Erythroblast (primary cell): ENCODE measurements at regions not wholly inside any gene's neighbourhood (a gene's known extent, or its start where the extent isn't known, plus 50 kb on each side); places are given as distances from the start of the nearest gene placed in this dataset.

ENCODE experiments used
- DNase-seq, 2 experiments: peaks; one replicate each; lab custom pipeline; 2025; lab: John Stamatoyannopoulos, UW
- GATA1 ChIP-seq: IDR thresholded peaks from 2 replicates; pipeline ENCODE4 v1.6.1; 2011; ENCODE audit warnings: low read depth, mild to moderate bottlenecking, control low read depth, low read length, moderate library complexity
- POLR2A ChIP-seq: IDR thresholded peaks from 2 replicates; pipeline ENCODE4 v1.6.1; 2011; ENCODE audit warnings: mild to moderate bottlenecking, low read length

DNA sequence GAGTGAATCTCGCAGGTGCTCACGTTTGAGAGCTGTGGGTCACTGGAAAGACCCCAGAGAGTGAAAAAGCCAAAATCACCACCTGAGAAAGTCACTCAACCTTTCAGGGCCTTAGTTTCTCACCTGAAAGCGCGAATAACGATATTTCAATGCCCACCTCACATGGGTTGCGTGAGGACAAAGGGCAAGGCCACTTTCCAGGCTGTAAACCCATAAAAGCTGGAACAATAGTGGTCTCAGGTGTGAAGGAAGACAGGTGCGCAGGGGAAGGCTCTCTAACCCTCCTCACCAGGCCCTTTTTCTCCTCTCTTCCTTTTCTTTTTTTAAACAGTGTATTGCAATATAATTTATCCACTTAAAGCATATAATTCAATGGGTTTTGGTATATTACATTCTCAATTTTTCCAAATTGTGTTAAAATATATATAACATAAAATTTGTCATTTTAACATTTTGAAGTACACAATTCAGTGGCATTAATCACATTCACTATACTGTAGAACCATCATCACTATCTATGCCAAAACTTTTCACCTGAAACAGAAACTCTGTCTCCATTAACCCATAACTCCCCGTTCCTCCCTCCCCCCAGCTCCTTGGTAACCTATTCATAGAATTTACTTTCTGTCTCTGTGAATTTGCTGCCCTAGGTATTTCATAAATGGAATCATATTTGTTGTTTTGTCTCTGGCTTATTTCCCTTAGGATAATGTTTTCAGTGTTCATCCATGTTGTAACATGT, 118.4 kb upstream of the TNR start:
- TF ChIP-seq POLR2A (no peak), GATA1 (no peak)
- DNase-seq, result no peak

DNA sequence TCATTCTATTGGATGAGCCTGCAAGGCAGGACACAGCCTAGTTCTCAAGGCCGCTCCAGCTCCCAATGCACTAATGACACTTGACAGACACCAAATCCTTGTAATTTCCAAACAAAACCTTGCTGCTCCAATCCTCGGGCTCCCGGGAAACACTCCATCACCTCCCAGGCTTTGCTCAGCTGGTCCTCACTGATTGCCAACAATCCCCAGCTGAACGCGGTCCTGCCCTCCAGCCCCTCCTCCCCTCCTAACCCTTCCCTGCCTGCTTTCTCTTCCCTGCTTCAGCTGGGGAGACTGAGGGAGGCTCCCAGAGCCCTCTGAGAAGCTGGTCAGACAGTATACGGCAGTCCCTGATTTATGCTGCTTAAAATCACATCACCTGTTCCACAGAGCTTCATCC, 114.4 kb upstream of the TNR start:
- TF ChIP-seq GATA1, result no peak
- no peak for TF ChIP-seq POLR2A
- no peak for DNase-seq

DNA sequence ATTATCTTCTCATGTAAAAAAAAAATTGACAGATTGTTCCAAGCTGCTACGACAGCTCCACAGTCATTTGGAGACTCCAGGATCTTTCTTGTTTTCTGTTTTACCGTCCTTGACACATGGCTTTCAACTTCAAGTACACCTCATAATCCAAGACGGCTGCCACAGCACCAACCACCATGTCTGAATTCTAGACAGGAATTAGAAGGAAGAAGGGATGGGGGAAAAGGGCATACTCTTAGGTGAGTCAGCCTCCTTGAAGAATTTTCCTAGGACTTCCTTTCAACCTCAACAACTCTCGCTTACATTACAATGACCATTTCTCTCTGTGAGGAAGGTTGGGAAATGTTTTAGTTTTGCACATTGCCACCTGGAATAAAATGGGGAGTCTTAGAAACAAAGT, 110.3 kb upstream of the TNR start:
- TF ChIP-seq GATA1, result no peak
- TF ChIP-seq POLR2A, result no peak
- no peak for DNase-seq

DNA sequence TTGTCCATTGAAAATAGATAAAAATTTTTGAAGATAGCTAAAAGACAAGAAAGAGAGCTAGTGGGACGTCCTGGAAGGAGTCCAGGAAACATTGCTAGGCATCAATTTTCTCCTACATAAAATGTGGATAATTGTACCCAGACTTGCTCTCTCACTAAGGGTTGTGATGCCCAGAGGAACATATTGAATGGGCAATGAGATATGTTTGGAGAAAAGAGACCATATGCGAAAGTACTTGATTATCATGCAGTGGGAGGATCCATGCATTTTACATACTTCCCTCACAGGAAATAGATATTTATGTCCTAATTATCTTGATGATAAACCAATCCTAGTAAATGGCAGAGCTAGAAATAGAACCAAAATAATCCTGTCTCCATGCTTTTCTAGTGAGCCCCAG, 108.4 kb upstream of the TNR start:
- TF ChIP-seq POLR2A (no peak), GATA1 (no peak)
- DNase-seq, result no peak

DNA sequence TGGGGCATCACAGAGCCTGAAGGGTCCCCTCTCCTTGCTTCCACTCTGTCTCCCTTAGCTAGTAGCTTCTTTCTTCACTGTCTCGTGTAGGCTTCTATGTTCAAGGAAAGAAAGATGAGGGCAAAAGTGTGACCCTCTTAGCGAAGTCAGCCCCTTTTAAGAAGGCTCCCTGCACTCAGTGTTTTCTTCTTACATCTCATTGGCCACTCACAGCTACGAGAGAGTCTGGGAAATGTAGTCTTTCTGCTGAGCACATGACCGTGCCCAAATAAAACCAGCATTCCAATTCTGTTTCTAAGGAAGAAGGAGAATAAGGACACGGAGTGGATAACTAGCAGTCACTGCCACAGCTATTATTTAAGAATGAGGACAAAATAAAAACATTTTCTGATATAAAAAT, 104.9 kb upstream of the TNR start:
- TF ChIP-seq POLR2A (no peak), GATA1 (no peak)
- DNase-seq, result no peak

DNA sequence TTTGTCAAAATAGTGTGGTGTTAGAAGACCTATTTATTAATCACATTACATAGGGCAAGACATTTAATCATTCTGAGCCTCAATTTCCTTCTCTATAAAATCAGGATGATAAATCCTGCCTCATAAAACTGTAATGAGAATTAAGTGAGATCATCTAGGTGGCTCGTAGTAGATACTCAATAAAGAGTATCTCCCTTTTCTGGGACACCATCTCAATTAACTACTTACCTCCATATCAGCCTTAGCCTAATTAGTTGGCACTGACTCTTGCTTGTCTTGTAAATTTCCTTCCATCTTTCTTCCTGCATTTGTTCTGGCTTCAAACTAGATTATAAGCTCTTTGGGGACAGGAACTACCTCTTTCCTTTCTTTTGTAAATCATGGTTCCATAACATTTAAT, 102.6 kb upstream of the TNR start:
- TF ChIP-seq POLR2A (no peak), GATA1 (no peak)

DNA sequence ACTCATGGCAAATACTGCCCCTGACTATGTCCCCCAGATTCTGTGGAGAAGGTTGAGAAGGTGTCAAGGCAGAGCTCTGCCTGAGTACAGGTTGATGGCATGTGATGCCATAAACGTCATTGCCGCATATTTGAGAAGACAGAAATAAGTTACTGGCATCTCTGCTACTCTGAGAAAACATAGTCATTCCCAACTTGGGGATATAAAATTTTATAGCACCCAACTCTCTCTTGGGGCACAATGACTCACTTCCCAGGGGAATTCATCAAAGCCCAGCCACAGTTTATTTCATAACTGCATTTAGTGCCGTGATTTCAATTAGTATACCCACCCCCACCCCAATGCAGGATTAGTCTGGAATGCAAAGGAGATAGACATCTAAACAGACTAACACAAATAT, 101.9 kb upstream of the TNR start:
- TF ChIP-seq POLR2A (no peak), GATA1 (no peak)
- DNase-seq, result no peak

More for the DNA sequence above, 102.6 kb upstream of the TNR start:
- DNase-seq, result no peak

DNA sequence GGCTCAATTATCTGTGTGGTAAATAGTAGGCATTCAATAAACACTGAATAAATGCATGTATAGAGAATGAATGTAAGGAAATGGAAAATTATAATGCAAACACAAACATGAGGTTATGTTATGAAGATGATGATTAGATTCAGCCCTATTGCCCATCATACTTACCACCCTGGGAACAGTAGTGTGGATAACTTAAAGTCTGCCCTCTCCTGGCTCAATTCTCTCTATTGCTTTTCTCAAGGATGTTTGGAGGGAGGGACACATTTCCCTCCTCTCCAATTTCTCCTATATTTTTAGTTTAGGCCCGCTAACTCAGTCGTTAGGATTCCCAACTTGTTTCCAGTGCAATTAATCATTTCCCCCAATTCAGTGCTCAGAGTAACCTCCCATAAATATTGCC, 101.5 kb upstream of the TNR start:
- TF ChIP-seq POLR2A, result no peak
- TF ChIP-seq GATA1, result no peak
- no peak for DNase-seq

DNA sequence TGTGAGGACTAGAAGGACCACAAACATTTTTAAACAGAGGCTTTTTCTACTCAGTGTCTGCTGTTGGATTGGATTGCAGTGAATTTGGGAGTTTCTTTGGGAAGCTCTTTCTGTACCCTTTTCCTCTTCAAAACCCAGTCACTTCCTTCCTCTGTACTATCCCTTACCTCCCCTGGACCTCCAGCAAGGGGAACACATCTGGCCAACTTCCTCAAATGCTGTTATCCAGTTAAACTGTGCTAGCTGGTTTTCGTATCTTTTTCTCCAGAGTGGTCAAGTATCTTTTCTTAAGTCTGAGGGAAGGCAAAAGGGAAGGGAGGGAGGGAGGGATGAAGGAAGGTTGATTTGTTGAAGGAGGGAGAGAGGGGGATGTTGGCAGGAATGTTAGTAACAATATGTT, 99.2 kb upstream of the TNR start:
- TF ChIP-seq GATA1 (no peak), POLR2A (no peak)
- no peak for DNase-seq

DNA sequence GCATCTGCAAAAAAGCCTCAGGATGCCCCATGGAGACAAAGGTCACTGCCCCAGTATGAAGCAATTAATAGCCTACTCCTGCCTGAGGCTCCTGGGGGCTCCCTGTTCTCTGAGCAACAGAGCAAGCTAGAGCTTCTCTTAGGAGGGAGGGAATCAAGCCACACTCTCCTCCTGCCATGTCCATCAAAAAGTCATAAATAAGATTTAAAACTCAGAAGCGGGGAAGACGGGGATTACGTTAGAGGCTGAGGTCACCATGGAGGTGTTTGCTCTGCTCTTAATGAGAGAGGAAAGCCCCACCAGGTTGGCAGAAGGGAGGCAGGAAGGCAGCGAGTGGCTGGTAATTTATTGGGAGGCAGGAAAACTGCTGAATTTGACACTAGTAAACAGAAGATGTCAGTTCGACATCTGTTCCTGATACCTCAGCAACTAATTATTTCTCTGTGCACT, 98.4 kb upstream of the TNR start:
- TF ChIP-seq POLR2A, result no peak
- no peak for TF ChIP-seq GATA1
- no peak for DNase-seq

DNA sequence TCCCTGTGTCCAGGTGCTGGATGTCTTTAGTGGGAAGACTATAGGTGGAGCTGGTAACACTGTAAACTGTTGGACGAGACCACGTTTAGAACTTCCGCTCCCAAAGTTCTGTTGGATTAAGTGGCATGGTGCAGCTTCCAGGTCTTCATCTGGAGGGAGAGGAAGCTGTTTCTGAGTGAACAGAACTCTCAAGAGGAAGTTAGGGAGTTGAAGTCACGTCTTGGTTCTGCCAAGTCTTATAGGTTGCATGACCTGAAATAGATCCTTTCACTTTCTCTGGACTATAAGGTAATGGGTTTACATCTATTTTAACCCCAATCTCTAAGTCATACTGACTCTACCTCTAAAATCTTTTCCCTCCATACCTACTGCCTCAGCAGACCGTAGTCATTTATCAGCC, 97.4 kb upstream of the TNR start:
- TF ChIP-seq GATA1 (no peak), POLR2A (no peak)
- no peak for DNase-seq

DNA sequence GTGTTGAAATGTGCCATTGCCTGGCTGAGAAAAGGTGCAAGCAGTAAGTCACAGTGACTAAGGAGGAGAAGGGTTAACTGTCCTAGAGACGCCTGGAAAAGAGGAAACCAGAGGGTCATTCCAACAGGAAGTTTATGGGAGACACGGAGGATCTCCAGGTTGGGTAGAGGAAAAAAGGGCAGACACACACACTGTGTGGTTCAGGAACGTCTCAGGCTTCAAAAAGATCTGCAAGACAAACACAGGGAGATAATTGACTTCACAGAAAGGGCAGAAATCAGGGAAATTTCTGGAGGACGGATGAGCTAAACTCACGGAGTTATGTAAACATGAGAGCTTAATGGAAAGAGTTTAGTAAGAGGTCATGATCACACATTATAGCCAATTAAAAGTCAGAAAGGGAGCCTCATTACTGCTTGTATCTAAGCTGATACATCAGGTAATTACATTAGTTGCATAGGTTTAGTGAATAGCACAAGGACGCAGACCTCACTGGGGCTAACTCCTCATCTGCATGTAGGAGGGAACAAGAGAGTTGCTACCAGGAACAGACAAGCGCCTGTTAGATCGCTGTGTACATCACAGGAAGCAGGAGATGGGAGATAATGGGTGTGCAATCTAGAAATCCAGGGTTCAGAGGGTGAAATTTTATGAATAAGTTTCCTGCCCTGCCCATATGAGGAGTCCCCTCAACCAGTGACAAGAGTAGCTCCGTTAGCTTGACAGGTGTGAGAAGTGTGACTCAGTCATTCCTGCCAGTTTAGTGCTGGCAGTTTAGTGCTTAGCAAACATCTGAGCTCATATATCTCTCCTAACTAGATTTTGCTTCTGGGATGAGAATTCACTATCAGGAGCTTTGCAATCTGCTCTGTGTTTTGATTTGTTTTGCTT, 96.6 kb upstream of the TNR start:
- TF ChIP-seq POLR2A (no peak), GATA1 (no peak)
- DNase-seq, result no peak

DNA sequence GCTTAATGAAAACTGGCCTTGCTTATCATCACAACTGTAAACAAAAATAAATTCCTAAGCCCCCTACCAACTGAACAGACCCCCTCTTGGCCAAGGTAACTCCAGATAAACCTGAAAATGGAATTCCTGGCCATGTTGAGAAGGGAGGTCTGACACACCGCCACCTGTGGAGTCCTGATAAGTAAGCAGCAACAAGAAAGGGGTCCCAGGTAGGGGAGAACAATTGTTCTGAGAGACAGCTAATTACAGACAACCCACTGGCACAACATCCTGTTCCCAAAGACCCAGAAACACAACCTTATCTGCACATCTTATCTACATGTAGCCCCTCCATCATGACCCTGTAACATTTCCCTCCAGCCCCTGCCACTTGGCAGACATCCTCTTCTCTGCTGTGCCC, 91.2 kb upstream of the TNR start:
- TF ChIP-seq POLR2A (no peak), GATA1 (no peak)

DNA sequence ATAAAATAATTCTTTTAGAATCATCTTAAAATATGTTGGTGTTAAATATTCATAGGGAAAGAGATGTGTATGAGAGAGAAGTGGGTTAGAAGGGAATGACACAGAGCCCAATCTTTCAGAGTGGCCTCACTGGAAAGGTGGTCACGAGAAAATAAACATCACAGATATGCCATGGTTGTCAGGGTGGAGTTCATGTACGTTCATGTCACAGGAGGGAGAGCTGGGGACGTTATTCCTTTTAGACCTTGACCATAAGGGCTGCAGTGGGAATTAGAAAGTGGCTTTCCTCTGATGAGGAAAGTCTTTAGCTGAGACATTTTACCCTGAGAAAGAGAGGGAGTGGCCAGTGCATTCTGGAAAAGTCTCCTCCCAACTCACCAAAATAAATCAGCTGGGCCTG, 90.6 kb upstream of the TNR start:
- no peak for DNase-seq
- TF ChIP-seq GATA1 (no peak), POLR2A (no peak)

More for the DNA sequence above, 91.2 kb upstream of the TNR start:
- DNase-seq, result no peak

DNA sequence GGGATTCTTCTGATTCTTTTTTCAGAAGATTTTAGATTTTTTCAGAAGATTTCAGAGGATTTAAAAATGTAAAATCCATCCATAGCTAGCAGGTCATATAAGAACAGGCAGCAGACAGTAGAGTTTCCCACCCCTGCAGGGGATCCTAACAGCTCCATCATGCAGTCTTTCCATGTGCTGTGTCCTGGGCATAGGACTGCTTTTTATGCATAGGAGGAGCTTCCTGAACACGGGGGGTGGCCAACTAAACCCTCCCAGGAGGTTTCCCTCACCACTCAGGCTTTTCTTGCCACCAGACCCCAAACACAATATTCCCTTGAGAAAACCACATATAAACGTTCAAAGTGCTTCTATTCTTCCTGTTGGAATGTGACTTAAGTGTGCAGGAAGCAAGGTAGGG, 90.1 kb upstream of the TNR start:
- DNase-seq, result no peak
- TF ChIP-seq POLR2A (no peak), GATA1 (no peak)
